ENCODE measurements at regions not wholly inside any gene's neighbourhood (a gene's known extent, or its start where the extent isn't known, plus 50 kb on each side); places are given as distances from the start of the nearest gene placed in this dataset.

DNA sequence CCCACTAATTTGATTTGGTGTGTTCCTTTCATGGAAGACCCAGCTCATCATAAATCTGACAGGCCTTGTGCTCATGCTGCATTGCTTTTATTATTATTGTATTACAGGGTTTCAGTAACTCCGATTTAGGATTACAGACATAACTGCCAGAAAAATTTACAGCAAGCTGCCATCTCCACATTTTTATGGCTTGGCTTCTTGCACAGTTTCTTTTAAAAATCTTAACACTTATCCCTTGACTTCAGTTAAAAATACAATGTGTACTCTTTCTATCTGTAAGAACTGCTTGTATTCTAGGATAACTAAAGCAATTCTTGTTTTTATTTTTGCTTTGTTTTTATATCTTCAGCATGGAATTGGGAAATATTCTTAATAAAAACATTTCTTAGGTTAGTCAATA is 612.2 kb downstream of the DIPK2A start:
- TF ChIP-seq, protein P1, sequence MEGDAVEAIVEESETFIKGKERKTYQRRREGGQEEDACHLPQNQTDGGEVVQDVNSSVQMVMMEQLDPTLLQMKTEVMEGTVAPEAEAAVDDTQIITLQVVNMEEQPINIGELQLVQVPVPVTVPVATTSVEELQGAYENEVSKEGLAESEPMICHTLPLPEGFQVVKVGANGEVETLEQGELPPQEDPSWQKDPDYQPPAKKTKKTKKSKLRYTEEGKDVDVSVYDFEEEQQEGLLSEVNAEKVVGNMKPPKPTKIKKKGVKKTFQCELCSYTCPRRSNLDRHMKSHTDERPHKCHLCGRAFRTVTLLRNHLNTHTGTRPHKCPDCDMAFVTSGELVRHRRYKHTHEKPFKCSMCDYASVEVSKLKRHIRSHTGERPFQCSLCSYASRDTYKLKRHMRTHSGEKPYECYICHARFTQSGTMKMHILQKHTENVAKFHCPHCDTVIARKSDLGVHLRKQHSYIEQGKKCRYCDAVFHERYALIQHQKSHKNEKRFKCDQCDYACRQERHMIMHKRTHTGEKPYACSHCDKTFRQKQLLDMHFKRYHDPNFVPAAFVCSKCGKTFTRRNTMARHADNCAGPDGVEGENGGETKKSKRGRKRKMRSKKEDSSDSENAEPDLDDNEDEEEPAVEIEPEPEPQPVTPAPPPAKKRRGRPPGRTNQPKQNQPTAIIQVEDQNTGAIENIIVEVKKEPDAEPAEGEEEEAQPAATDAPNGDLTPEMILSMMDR (IDR thresholded peaks at IDR 0.05): no peak
- no peak for TF ChIP-seq ZFX (IDR thresholded peaks at IDR 0.05; ENCODE audit: borderline replicate concordance)

Data from 22Rv1 (cell line).